ENCODE measurements at regions not wholly inside any gene's neighbourhood (a gene's known extent, or its start where the extent isn't known, plus 50 kb on each side); places are given as distances from the start of the nearest gene placed in this dataset.
A peak's percentile ranks its signal among the peaks of the same experiment; 100 is the strongest.

DNA sequence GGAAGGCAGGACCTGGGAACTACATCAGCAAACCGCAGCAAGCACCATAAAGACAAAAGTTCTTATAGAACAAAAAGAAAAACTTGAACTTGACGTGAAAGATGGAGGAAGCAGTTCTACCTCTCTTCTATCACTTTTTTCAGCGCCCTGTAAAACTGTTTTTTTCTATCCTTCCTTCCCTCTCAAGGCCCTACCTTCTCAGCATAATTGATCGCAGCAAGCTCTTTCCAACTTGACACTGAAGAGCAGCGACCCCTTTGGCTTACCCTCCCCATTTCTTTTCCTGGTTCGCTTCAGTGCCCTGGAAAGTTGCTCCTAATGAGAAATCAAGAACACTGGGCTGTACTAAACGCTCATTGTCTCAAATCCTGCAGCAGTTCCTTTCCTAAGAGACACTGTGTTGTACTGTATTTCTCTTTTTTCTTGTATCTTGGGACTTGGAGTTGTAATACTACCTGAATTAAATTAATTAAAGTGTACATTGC is 150.6 kb upstream of the SLC4A4 start:
- intact Hi-C loops (cut with DNase I): no loop called here
- Histone ChIP-seq H3K27ac (no peak overlapping the region), H3K27me3 (peaks cover 6% of the 10 kb centered on the region), H3K36me3 (replicated peaks in 1 of 2) (no peaks in the 10 kb centered on the region), H3K4me3 (peak overlapping the region in 1 of 4 donors; percentile 78), H3K9me3 (replicated peaks in 1 of 3) (no peaks in the 10 kb centered on the region), H3K4me1 (replicated peaks in 1 of 2) (peaks cover 5 to 8% of the 10 kb centered on the region in 2 donors)
- WGBS, 4 donors: 38 to 49% (median 46%) methylated on average over 7 of the region's 7 CpGs
- DNase-seq: no peak
- TF ChIP-seq, protein P1, sequence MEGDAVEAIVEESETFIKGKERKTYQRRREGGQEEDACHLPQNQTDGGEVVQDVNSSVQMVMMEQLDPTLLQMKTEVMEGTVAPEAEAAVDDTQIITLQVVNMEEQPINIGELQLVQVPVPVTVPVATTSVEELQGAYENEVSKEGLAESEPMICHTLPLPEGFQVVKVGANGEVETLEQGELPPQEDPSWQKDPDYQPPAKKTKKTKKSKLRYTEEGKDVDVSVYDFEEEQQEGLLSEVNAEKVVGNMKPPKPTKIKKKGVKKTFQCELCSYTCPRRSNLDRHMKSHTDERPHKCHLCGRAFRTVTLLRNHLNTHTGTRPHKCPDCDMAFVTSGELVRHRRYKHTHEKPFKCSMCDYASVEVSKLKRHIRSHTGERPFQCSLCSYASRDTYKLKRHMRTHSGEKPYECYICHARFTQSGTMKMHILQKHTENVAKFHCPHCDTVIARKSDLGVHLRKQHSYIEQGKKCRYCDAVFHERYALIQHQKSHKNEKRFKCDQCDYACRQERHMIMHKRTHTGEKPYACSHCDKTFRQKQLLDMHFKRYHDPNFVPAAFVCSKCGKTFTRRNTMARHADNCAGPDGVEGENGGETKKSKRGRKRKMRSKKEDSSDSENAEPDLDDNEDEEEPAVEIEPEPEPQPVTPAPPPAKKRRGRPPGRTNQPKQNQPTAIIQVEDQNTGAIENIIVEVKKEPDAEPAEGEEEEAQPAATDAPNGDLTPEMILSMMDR (IDR thresholded peaks at IDR 0.05): no peak
- TF ChIP-seq POLR2A (IDR thresholded peaks at IDR 0.05): no peak

DNA sequence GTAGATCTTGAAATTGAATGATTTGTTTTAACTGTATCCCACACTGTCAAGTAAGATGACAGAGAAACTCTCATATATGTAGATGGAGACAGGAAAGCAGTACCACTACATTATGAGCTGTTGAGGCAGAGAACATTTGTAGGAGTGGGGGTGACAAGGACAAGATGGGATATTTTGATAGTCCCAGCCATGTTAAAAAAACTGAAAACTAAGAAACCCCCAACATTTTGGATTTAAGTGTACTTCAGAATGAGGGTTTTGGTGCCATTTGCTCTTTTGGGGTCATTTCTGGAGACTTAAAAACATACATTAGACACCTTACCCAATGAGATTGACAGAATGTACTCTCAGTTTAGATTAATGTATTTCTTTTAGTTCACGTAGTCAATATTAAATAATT is 149.9 kb upstream of the SLC4A4 start:
- 82 to 91% (median 87%) methylated on average over 1 of the region's 1 CpG for WGBS, 4 donors
- no peak for DNase-seq
- Histone ChIP-seq H3K4me1 (replicated peaks in 1 of 2) (peaks cover 5 to 8% of the 10 kb centered on the region in 2 donors), H3K27ac (no peak overlapping the region), H3K36me3 (replicated peaks in 1 of 2) (no peaks in the 10 kb centered on the region), H3K27me3 (peaks cover 6% of the 10 kb centered on the region), H3K9me3 (replicated peaks in 1 of 3) (no peaks in the 10 kb centered on the region), H3K4me3 (no peak overlapping the region)
- TF ChIP-seq POLR2A (IDR thresholded peaks at IDR 0.05): no peak
- intact Hi-C loops (cut with DNase I): no loop called here

DNA sequence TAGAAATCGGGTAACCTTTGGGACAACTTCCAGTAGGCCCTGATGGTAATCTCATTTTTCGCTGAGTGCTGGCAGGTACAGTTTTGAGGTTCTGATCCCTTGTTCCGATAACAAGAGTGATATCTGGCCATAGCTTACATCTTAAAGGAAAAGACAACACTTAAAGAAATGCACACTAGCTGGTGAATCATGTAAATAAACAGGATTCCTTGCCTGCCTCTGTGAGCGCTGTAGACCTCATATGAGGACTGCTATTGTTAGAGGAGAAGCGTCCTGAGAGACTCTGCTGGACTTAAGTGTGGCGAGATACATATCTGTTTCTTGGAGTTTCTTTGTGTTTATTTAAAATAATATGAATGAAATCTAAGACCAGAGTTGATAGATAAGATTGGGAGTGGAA is 149.3 kb upstream of the SLC4A4 start:
- 85 to 92% (median 90%) methylated on average over 6 of the region's 6 CpGs for WGBS, 4 donors
- no peak for DNase-seq
- TF ChIP-seq, protein P1 (IDR thresholded peaks at IDR 0.05): no peak
- Histone ChIP-seq H3K27ac (no peak overlapping the region), H3K4me3 (no peak overlapping the region), H3K36me3 (replicated peaks in 1 of 2) (no peaks in the 10 kb centered on the region), H3K4me1 (replicated peaks in 1 of 2) (peaks cover 5 to 8% of the 10 kb centered on the region in 2 donors), H3K27me3 (peaks cover 6% of the 10 kb centered on the region), H3K9me3 (replicated peaks in 1 of 3) (no peaks in the 10 kb centered on the region)
- intact Hi-C loops (cut with DNase I): no loop called here

DNA sequence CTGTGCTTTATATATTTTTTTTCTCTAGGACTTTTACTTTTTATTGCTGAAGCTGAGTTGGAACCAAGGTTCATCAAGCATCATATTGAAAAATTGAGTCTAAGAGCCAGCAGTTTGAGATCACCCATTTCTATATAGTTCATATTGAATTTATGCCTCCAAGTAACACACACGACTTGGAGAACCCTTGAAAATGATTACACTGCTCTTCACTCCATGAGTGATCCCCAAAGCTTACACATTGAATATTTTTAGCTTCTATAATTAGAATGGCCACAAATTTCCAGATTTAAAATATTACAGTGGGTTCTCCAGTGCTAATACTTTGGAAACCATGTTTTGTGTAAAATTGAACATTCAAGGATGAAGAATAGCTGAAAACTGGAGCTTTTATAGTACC is 144.4 kb upstream of the SLC4A4 start:
- H3K9me3 ChIP-seq (replicated peaks in 1 of 3): no peaks in the 10 kb centered on the region
- 68 to 94% (median 85%) methylated on average over 1 of the region's 1 CpG for whole genome bisulfite sequencing, 4 donors
- TF ChIP-seq, protein P1 (IDR thresholded peaks at IDR 0.05): no peak
- no peak for TF ChIP-seq POLR2A (IDR thresholded peaks at IDR 0.05)
- no peak overlapping the region for H3K27ac ChIP-seq
- no peak for DNase-seq
- H3K4me3 ChIP-seq: no peak overlapping the region
- H3K27me3 ChIP-seq: no peaks in the 10 kb centered on the region
- intact Hi-C loops (cut with DNase I): no loop called here
- no peaks in the 10 kb centered on the region for H3K36me3 ChIP-seq (replicated peaks in 1 of 2)
- H3K4me1 ChIP-seq (replicated peaks in 1 of 2): no peaks in the 10 kb centered on the region

DNA sequence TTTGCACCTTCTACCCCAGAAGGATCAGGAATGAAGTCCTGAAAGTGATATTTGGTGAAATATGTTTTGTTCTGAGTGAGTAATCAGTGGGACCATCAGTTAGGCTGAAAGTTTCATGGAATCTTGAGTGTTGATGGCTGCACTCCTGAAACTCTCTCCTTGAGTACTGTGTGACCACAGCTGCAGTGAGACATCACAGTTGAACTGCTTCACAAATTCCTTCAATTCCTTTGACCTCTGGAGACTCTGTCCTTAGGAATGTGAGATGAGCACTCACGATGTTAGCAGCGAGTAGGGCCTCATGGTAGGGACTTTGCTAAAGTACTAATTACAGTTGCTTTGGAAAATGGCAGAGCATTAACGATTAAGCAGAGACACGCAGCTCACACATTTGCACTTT is 142.9 kb upstream of the SLC4A4 start:
- no peaks in the 10 kb centered on the region for H3K9me3 ChIP-seq (replicated peaks in 1 of 3)
- intact Hi-C loops (cut with DNase I): no loop called here
- 61 to 77% (median 69%) methylated on average over 4 of the region's 4 CpGs for WGBS, 4 donors
- H3K27me3 ChIP-seq: no peaks in the 10 kb centered on the region
- no peak overlapping the region for H3K4me3 ChIP-seq
- TF ChIP-seq, protein P1 (IDR thresholded peaks at IDR 0.05): no peak
- no peak for TF ChIP-seq POLR2A (IDR thresholded peaks at IDR 0.05)
- H3K36me3 ChIP-seq (replicated peaks in 1 of 2): no peaks in the 10 kb centered on the region
- DNase-seq: no peak
- no peak overlapping the region for H3K27ac ChIP-seq
- H3K4me1 ChIP-seq (replicated peaks in 1 of 2): no peaks in the 10 kb centered on the region
